ENCODE measurements at regions not wholly inside any gene's neighbourhood (a gene's known extent, or its start where the extent isn't known, plus 50 kb on each side); places are given as distances from the start of the nearest gene placed in this dataset.

- no peak for TF ChIP-seq CTCF (IDR thresholded peaks at IDR 0.05; ENCODE audit: poor library complexity)
- TF ChIP-seq EZH2phosphoT487 (IDR thresholded peaks at IDR 0.05; ENCODE audit: low read depth, severe bottlenecking, unreplicated experiment), result no peak
- TF ChIP-seq EZH2 (IDR thresholded peaks at IDR 0.05; ENCODE audit: borderline replicate concordance), result no peak
These were observed 313.0 kb downstream of the GABRB2 start for GRCh38 chr5:161233553-161233952.
